Sigmoid colon (tissue), 4 donors: ENCODE measurements at regions not wholly inside any gene's neighbourhood (a gene's known extent, or its start where the extent isn't known, plus 50 kb on each side); places are given as distances from the start of the nearest gene placed in this dataset.
"Not testable (repeated sequence)": the region's sequence is repeated elsewhere in the genome, so short reads cannot be mapped to it uniquely, and the experiment has no call there.

Source experiments
- CTCF ChIP-seq, 4 experiments: fragments of 450-650 bp in 3 of 4; fragments of 200-600 bp in 1 of 4; IDR thresholded peaks; one replicate each; pipeline ENCODE4 v1.5.1; 2016 to 2019; ENCODE audit warnings: antibody characterized with exemption in 4 of 4, mild to moderate bottlenecking in 3 of 4, moderate library complexity in 2 of 4
- EP300 ChIP-seq, 4 donors: sonication (generic); formaldehyde crosslinking; IDR thresholded peaks; one replicate each; pipeline ENCODE4 v1.6.1; 2017; ENCODE audit warnings: antibody characterized with exemption in 4 of 4
- POLR2A ChIP-seq, 2 donors: fragments of 450-650 bp; IDR thresholded peaks; one replicate each; pipeline ENCODE4 v1.6.1; 2016; ENCODE audit warnings: antibody characterized with exemption in 2 of 2, mild to moderate bottlenecking in 2 of 2, moderate library complexity in 2 of 2

GRCh38 chr14:28635816-28636215 is 130.8 kb upstream of the FOXG1 start:
- not testable (repeated sequence) for TF ChIP-seq CTCF, POLR2A, EP300 (IDR thresholded peaks at IDR 0.05)
